Panc1 (cell line): ENCODE measurements at regions not wholly inside any gene's neighbourhood (a gene's known extent, or its start where the extent isn't known, plus 50 kb on each side); places are given as distances from the start of the nearest gene placed in this dataset.

ENCODE experiments used
- ATAC-seq: fragments of 200-7000 bp; cut with Tn5 transposase; 2 replicates; pipeline ENCODE4 v1.9.1; 2020; ENCODE audit warnings: mild to moderate bottlenecking, moderate library complexity
- BruUV-seq: library from RNA; stranded (reverse); fragments of 400-500 nt; replicated peaks from 2 replicates; lab custom pipeline; 2021; lab: Mats Ljungman, UMichigan
- CTCF ChIA-PET: fragments of 300-600 bp; sonication (Branson Sonifier 250); formaldehyde crosslinking; loops from one replicate; lab custom pipeline; 2022; ENCODE audit warnings: antibody characterized with exemption; lab: Charles Lee
- POLR2A ChIA-PET: fragments of 300-600 bp; sonication (Branson Sonifier 250); formaldehyde crosslinking; loops from one replicate; lab custom pipeline; 2022; ENCODE audit warnings: antibody characterized with exemption; lab: Charles Lee
- DNase-seq: peaks from one replicate; pipeline ENCODE4 v3.0.0-alpha.2; 2010; ENCODE audit warnings: low read depth, low spot score
- H3K27ac ChIP-seq: 2 replicates; pipeline ENCODE4 v1.5.1; 2011; ENCODE audit warnings: mild to moderate bottlenecking, low read length, inconsistent platforms
- H3K27me3 ChIP-seq: fragments of 200-500 bp; sonication (Bioruptor generic); 2 replicates; pipeline ENCODE4 v1.6.0; 2014; ENCODE audit warnings: low read length, inconsistent platforms; ENCODE audit not compliant: control insufficient read depth, insufficient read depth
- H3K36me3 ChIP-seq: fragments of 200-500 bp; sonication (Bioruptor generic); 2 replicates; pipeline ENCODE4 v1.5.1; 2014; ENCODE audit warnings: inconsistent platforms, mild to moderate bottlenecking, low read length, moderate library complexity; ENCODE audit not compliant: control insufficient read depth, insufficient read depth
- H3K4me1 ChIP-seq: 2 replicates; pipeline ENCODE4 v1.5.1; 2011; ENCODE audit warnings: inconsistent platforms, mild to moderate bottlenecking, low read length, moderate library complexity; ENCODE audit not compliant: control insufficient read depth, insufficient read depth
- H3K4me3 ChIP-seq, 2 experiments: 2 replicates each; pipeline ENCODE4 v1.5.1; 2011 to 2012; ENCODE audit warnings: low read depth in 2 of 2, low read length in 2 of 2, mild to moderate bottlenecking in 2 of 2, inconsistent platforms in 1 of 2, moderate library complexity in 1 of 2
- H3K9me3 ChIP-seq: fragments of 200-500 bp; sonication (Bioruptor generic); 2 replicates; pipeline ENCODE4 v1.5.1; 2014; ENCODE audit warnings: low read depth, mild to moderate bottlenecking, inconsistent platforms, low read length, moderate library complexity; ENCODE audit not compliant: control insufficient read depth, insufficient read depth
- POLR2AphosphoS5 ChIP-seq: IDR thresholded peaks from 2 replicates; pipeline ENCODE4 v1.6.1; 2012; ENCODE audit warnings: mild to moderate bottlenecking, low read depth, low read length, moderate library complexity
- SIN3A ChIP-seq: IDR thresholded peaks from 2 replicates; pipeline ENCODE4 v1.6.1; 2012; ENCODE audit warnings: low read depth, mild to moderate bottlenecking, low read length, moderate library complexity, borderline replicate concordance; ENCODE audit not compliant: insufficient read depth
- TCF7L2 ChIP-seq: IDR thresholded peaks from 2 replicates; pipeline ENCODE4 v1.6.1; 2011; ENCODE audit warnings: mild to moderate bottlenecking, low read depth, low read length, inconsistent platforms
- in situ Hi-C: cut with HindIII; loops from 2 replicates; pipeline ENCODE4 v1.10.0; 2016; ENCODE audit warnings: low sequenced_read_pairs, low pct_unique_long_range_greater_than_20kb
- intact Hi-C: fragments of 100-400 bp; cut with micrococcal nuclease; formaldehyde crosslinking; loops from one replicate; pipeline ENCODE4 v1.10.0; 2022; ENCODE audit not compliant: unreplicated experiment
- TF ChIP-seq, protein P1 (sequence below): fragments of 450-650 bp; IDR thresholded peaks from 2 replicates; pipeline ENCODE4 v1.5.1; 2017; ENCODE audit warnings: mild to moderate bottlenecking
- TF ChIP-seq, protein P2 (sequence below), 2 experiments: IDR thresholded peaks; 2 replicates each; pipeline ENCODE4 v1.6.1; 2011 to 2012; ENCODE audit warnings: low read depth in 2 of 2, control low read depth in 1 of 2, low read length in 1 of 2, mild to moderate bottlenecking in 1 of 2, moderate library complexity in 1 of 2; ENCODE audit not compliant: insufficient read depth in 1 of 2

DNA sequence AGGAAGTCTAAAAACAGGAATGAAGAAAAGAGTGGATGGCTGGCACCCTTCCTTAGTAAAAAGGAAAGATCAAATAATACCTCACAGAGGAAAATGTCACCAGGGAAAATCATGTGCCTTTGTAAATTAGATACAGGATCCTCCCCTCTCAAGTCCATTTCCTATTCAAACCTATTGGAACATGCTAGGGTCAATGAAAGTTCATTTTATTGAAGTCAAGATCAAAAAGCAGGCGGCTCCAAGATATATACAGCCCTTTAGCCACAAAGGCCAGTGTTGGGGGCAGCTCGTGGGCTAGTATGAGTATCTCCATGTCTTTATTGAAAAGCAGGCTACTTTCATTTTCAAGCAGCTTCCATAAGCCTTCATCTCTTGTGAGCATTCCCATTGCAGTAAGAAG is 141.1 kb downstream of the QDPR start:
- in situ Hi-C loops, result no loop called here
- Histone ChIP-seq H3K4me3 (no peak overlapping the region), H3K27ac (no peak overlapping the region), H3K9me3 (no peaks in the 10 kb centered on the region), H3K36me3 (no peaks in the 10 kb centered on the region), H3K27me3 (no peaks in the 10 kb centered on the region), H3K4me1 (no peaks in the 10 kb centered on the region)
- intact Hi-C loops, result no loop called here
- TF ChIP-seq POLR2AphosphoS5 (no peak), TCF7L2 (no peak), SIN3A (no peak)
- TF ChIP-seq, protein P1, sequence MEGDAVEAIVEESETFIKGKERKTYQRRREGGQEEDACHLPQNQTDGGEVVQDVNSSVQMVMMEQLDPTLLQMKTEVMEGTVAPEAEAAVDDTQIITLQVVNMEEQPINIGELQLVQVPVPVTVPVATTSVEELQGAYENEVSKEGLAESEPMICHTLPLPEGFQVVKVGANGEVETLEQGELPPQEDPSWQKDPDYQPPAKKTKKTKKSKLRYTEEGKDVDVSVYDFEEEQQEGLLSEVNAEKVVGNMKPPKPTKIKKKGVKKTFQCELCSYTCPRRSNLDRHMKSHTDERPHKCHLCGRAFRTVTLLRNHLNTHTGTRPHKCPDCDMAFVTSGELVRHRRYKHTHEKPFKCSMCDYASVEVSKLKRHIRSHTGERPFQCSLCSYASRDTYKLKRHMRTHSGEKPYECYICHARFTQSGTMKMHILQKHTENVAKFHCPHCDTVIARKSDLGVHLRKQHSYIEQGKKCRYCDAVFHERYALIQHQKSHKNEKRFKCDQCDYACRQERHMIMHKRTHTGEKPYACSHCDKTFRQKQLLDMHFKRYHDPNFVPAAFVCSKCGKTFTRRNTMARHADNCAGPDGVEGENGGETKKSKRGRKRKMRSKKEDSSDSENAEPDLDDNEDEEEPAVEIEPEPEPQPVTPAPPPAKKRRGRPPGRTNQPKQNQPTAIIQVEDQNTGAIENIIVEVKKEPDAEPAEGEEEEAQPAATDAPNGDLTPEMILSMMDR, result no peak
- TF ChIP-seq, protein P2, sequence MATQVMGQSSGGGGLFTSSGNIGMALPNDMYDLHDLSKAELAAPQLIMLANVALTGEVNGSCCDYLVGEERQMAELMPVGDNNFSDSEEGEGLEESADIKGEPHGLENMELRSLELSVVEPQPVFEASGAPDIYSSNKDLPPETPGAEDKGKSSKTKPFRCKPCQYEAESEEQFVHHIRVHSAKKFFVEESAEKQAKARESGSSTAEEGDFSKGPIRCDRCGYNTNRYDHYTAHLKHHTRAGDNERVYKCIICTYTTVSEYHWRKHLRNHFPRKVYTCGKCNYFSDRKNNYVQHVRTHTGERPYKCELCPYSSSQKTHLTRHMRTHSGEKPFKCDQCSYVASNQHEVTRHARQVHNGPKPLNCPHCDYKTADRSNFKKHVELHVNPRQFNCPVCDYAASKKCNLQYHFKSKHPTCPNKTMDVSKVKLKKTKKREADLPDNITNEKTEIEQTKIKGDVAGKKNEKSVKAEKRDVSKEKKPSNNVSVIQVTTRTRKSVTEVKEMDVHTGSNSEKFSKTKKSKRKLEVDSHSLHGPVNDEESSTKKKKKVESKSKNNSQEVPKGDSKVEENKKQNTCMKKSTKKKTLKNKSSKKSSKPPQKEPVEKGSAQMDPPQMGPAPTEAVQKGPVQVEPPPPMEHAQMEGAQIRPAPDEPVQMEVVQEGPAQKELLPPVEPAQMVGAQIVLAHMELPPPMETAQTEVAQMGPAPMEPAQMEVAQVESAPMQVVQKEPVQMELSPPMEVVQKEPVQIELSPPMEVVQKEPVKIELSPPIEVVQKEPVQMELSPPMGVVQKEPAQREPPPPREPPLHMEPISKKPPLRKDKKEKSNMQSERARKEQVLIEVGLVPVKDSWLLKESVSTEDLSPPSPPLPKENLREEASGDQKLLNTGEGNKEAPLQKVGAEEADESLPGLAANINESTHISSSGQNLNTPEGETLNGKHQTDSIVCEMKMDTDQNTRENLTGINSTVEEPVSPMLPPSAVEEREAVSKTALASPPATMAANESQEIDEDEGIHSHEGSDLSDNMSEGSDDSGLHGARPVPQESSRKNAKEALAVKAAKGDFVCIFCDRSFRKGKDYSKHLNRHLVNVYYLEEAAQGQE (IDR thresholded peaks at IDR 0.05; ENCODE audit: insufficient read depth in 1 of 2, low read depth in 2 of 2, low read length in 1 of 2), result no peak
- no TSS peak for BruUV-seq
- DNase-seq (no peak), ATAC-seq (no peak)
- POLR2A ChIA-PET, result no interaction called here
- CTCF ChIA-PET, result no interaction called here

DNA sequence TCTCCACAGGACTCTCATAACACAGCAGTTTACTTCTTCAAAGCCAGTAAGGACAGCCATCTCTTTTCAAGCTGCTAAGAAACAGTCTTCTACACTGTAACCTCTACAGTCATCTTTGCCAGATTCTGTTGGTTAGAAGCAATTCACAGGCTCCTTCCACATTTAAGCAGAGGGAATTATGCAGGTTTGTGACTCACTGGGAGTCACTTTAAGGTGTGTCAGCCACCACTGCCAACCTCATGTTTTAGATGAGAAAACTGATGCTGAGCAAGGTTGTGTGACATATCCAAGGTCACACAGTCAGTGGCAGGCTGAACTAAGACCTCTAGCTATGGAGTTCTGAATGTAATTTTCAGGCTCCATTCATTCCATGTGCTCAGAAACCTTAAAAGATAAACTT is 143.5 kb downstream of the QDPR start:
- no peak for TF ChIP-seq SIN3A
- TF ChIP-seq, protein P1, result no peak
- no peak for TF ChIP-seq TCF7L2
- TF ChIP-seq, protein P2 (IDR thresholded peaks at IDR 0.05; ENCODE audit: insufficient read depth in 1 of 2, low read depth in 2 of 2, low read length in 1 of 2), result no peak
- TF ChIP-seq POLR2AphosphoS5, result no peak
- no peak overlapping the region for H3K27ac ChIP-seq
- intact Hi-C loops, result no loop called here
- DNase-seq (no peak), ATAC-seq (no peak)
- BruUV-seq, result no TSS peak
- ChIA-PET POLR2A (no interaction called here), CTCF (no interaction called here)
- H3K36me3 ChIP-seq, result no peaks in the 10 kb centered on the region
- no peak overlapping the region for H3K4me3 ChIP-seq
- in situ Hi-C loops, result no loop called here
- no peaks in the 10 kb centered on the region for H3K9me3 ChIP-seq
- no peaks in the 10 kb centered on the region for H3K27me3 ChIP-seq
- H3K4me1 ChIP-seq, result no peaks in the 10 kb centered on the region
